ENCODE measurements at regions not wholly inside any gene's neighbourhood (a gene's known extent, or its start where the extent isn't known, plus 50 kb on each side); places are given as distances from the start of the nearest gene placed in this dataset.

DNA sequence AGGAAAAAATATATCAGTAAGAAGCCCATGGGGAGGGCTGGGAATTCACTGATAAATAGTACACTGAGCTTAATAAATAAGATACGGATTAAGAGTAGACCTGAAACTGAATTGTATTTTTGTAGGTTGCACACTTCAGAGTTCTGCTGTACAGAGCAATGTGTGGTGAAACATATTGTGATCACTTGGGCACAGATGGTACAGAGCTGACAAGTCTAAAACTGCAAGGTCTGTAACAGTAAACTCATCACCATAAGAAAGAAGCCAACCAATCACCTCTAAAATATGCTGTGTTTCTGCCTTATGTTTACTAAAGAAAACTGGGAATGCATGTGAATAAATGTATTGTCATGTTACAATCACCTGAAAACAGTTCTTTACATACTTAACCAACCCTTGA is 360.7 kb downstream of the MRPL39 start:
- TF ChIP-seq, protein P1, sequence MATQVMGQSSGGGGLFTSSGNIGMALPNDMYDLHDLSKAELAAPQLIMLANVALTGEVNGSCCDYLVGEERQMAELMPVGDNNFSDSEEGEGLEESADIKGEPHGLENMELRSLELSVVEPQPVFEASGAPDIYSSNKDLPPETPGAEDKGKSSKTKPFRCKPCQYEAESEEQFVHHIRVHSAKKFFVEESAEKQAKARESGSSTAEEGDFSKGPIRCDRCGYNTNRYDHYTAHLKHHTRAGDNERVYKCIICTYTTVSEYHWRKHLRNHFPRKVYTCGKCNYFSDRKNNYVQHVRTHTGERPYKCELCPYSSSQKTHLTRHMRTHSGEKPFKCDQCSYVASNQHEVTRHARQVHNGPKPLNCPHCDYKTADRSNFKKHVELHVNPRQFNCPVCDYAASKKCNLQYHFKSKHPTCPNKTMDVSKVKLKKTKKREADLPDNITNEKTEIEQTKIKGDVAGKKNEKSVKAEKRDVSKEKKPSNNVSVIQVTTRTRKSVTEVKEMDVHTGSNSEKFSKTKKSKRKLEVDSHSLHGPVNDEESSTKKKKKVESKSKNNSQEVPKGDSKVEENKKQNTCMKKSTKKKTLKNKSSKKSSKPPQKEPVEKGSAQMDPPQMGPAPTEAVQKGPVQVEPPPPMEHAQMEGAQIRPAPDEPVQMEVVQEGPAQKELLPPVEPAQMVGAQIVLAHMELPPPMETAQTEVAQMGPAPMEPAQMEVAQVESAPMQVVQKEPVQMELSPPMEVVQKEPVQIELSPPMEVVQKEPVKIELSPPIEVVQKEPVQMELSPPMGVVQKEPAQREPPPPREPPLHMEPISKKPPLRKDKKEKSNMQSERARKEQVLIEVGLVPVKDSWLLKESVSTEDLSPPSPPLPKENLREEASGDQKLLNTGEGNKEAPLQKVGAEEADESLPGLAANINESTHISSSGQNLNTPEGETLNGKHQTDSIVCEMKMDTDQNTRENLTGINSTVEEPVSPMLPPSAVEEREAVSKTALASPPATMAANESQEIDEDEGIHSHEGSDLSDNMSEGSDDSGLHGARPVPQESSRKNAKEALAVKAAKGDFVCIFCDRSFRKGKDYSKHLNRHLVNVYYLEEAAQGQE (IDR thresholded peaks at IDR 0.05; ENCODE audit: unreplicated experiment), result no peak
- TF ChIP-seq CTCF (conservative IDR thresholded peaks at IDR 0.05; ENCODE audit: low read depth in 2 of 2) (no peak), POLR2AphosphoS5 (IDR thresholded peaks at IDR 0.05; ENCODE audit: low read depth) (no peak), EZH2phosphoT487 (IDR thresholded peaks at IDR 0.05; ENCODE audit: unreplicated experiment) (no peak), CREB1 (CRISPR knock-in tag; IDR thresholded peaks at IDR 0.05; ENCODE audit: low read depth) (no peak)

Data from GM23338 (cell line).